Stimulated activated CD4-positive, alpha-beta T cell treated with anti-CD3 and anti-CD28 coated beads, Interleukin-15, amount 100 ng/mL, for 1 hour (primary cell): ENCODE measurements at regions not wholly inside any gene's neighbourhood (a gene's known extent, or its start where the extent isn't known, plus 50 kb on each side); places are given as distances from the start of the nearest gene placed in this dataset.
"Not testable (repeated sequence)": the region's sequence is repeated elsewhere in the genome, so short reads cannot be mapped to it uniquely, and the experiment has no call there.

Experiments used
- DNase-seq, 2 donors: peaks; one replicate each; pipeline ENCODE4 v3.0.0-alpha.2; 2020; ENCODE audit warnings: low read depth in 1 of 2, low spot score in 1 of 2

- DNase-seq = no peak
Measured at GRCh38 chr3:110454066-110454465, 617.5 kb upstream of the NECTIN3 start.

GRCh38 chr3:110456001-110456400, 615.6 kb upstream of the NECTIN3 start:
- DNase-seq = no peak

- DNase-seq = no peak
Measured at GRCh38 chr3:110456438-110457138, 615.0 kb upstream of the NECTIN3 start.

- DNase-seq = no peak
Measured at GRCh38 chr3:110457508-110457907, 614.1 kb upstream of the NECTIN3 start.

GRCh38 chr3:110459021-110459420, 612.6 kb upstream of the NECTIN3 start:
- no peak for DNase-seq

- no peak for DNase-seq
Measured at GRCh38 chr3:110470310-110470709, 601.3 kb upstream of the NECTIN3 start.

- no peak for DNase-seq
Measured at GRCh38 chr3:110473405-110473804, 598.2 kb upstream of the NECTIN3 start.

- no peak for DNase-seq
Measured at GRCh38 chr3:110474397-110474796, 597.2 kb upstream of the NECTIN3 start.

- DNase-seq = no peak
Measured at GRCh38 chr3:110478377-110479054, 593.1 kb upstream of the NECTIN3 start.

GRCh38 chr3:110479731-110480130, 591.9 kb upstream of the NECTIN3 start:
- no peak for DNase-seq

- DNase-seq = no peak
Measured at GRCh38 chr3:110485389-110485788, 586.2 kb upstream of the NECTIN3 start.

- no peak for DNase-seq
Measured at GRCh38 chr3:110487840-110488239, 583.8 kb upstream of the NECTIN3 start.

- no peak for DNase-seq
Measured at GRCh38 chr3:110491413-110491812, 580.2 kb upstream of the NECTIN3 start.

GRCh38 chr3:110492876-110493275, 578.7 kb upstream of the NECTIN3 start:
- DNase-seq = no peak

- DNase-seq = no peak
Measured at GRCh38 chr3:110493438-110494092, 578.1 kb upstream of the NECTIN3 start.

GRCh38 chr3:110494093-110494490, 577.5 kb upstream of the NECTIN3 start:
- DNase-seq = no peak

- DNase-seq = no peak
Measured at GRCh38 chr3:110494728-110495127, 576.9 kb upstream of the NECTIN3 start.

- DNase-seq = no peak
Measured at GRCh38 chr3:110495201-110495927, 576.3 kb upstream of the NECTIN3 start.

- no peak for DNase-seq
Measured at GRCh38 chr3:110504401-110504800, 567.2 kb upstream of the NECTIN3 start.

GRCh38 chr3:110504901-110505300, 566.7 kb upstream of the NECTIN3 start:
- DNase-seq = no peak

- no peak for DNase-seq
Measured at GRCh38 chr3:110506890-110507289, 564.7 kb upstream of the NECTIN3 start.

GRCh38 chr3:110507570-110507969, 564.0 kb upstream of the NECTIN3 start:
- DNase-seq = not testable (repeated sequence)
